ENCODE measurements at regions not wholly inside any gene's neighbourhood (a gene's known extent, or its start where the extent isn't known, plus 50 kb on each side); places are given as distances from the start of the nearest gene placed in this dataset.
A peak's percentile ranks its signal among the peaks of the same experiment; 100 is the strongest.

DNA sequence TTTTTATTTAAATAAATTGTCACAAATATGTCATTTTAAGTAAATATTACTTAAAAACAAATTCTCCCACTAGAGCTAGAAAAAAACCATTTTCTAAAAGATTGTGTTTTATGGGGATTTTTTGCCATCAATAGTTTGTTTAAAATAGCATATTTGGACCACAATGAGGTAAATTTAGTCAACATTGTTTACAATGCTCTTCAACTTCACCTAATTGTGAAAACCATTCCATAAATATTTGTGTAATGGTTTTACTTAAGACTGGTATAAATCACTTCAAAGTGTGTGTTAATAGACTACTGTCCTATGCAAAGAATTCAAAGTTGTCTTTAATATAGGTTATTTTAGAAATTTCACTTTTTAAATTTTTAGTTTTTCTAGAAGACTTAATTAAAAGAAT lies 1004.2 kb downstream of the PCDH18 start:
- no peak for DNase-seq (ENCODE audit: low spot score)

- DNase-seq (ENCODE audit: low spot score): peak; percentile 38
These were observed 1005.8 kb downstream of the PCDH18 start for GRCh38 chr4:136526517-136526916.

DNA sequence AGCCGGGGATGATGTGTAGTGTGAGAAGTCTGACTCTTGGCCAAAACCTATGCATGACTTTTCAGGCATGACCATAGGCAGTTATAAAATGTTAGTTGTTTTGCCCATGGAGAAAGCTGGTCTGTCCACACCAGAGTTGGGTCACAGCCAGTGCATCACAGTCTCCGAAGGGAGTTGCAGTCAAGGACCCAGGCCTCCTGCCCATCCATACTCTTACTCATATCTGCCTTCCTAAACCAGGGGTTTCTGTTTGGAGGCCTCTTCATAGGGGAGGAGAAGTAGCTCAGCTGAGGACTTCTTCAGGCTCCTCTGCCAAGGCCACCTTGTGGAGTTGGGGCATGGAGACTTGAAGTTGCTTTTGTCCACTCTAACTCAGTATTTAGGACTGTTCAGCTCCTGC lies 1008.3 kb downstream of the PCDH18 start:
- DNase-seq (ENCODE audit: low spot score): no peak

GRCh38 chr4:136516371-136516770 lies 1015.9 kb downstream of the PCDH18 start:
- DNase-seq (ENCODE audit: low spot score): no peak

GRCh38 chr4:136505020-136505419 lies 1027.3 kb downstream of the PCDH18 start:
- peak; percentile 61 for DNase-seq (ENCODE audit: low spot score)

GRCh38 chr4:136495851-136496250 lies 1036.4 kb downstream of the PCDH18 start:
- DNase-seq (ENCODE audit: low spot score): no peak

DNA sequence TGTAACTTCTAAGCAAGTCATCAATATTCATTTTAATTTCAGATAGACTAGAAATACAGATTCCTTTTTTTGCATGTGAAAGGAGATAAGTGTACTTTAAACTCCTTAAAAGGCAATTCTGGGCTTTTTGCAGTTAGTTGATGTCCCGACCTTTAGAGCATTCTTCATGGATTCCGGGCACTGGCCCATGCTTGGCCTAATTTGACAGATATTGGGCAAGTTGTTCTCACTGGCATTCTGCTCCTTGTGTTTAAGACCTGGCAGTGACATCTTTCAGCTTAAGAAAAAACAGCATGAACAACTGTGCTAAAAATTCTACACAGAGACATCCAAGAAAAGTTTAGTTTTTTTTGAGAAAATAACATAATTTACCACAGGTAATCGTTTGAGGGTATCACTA lies 1037.2 kb downstream of the PCDH18 start:
- DNase-seq (ENCODE audit: low spot score): no peak

- DNase-seq (ENCODE audit: low spot score): no peak
These were observed 1043.2 kb downstream of the PCDH18 start for GRCh38 chr4:136489101-136489500.

DNA sequence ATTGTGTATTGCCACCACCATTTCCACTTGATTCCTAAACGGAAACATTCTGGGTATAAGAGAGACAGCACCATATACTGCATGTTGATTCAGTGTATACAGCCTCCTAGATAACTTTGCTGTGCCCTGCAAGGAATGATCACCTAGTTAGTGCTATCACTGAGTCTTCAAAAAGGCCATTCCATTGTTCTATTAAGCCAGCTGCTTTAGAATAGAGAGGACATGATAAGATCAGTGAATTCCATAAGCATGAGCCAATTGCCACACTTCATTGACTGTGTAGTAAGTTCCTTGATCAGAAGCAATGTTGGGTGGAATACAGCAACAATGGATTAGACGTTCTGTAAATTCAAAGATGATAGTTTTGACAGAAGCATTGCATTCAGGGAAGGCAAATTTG lies 1047.3 kb downstream of the PCDH18 start:
- peak; percentile 70 for DNase-seq (ENCODE audit: low spot score)

DNA sequence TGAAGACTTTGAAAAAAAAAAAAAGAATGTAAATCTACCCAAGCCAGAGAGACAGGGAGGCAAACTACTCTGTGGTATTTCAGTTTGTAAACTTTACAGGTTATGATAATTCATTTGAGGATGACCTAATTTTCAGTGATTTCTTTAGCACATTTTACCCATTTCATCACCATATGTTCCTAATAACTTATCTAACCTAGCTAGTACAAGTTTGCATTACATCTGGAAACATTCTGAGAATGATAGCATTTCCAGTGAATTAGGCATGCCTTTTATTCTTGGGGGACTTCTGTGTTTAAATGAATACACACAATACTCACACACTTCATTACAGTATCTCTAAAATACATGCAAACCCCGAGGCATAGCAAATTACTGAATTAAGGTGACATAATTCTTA lies 1055.5 kb downstream of the PCDH18 start:
- no peak for DNase-seq (ENCODE audit: low spot score)

GRCh38 chr4:136471051-136471450 lies 1061.2 kb downstream of the PCDH18 start:
- no peak for DNase-seq (ENCODE audit: low spot score)

DNA sequence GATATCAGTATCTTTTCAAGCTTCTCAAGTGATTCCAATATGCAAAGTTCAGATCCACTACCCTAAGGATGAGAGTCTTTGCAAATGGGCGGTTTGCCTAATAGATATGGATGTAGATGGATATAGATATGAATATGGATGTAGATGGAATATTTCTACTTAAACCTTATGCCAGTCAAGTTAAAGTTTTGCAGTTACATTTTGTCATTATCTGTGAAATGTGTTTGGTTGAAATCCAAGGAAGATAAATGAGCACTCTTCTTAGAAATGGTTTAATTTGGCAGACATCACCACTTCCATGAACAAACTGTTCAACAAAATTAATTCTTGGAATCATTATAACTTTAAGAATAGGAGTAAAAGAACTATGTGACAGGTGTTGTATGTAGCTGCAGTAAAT lies 1066.6 kb downstream of the PCDH18 start:
- DNase-seq (ENCODE audit: low spot score): no peak

DNA sequence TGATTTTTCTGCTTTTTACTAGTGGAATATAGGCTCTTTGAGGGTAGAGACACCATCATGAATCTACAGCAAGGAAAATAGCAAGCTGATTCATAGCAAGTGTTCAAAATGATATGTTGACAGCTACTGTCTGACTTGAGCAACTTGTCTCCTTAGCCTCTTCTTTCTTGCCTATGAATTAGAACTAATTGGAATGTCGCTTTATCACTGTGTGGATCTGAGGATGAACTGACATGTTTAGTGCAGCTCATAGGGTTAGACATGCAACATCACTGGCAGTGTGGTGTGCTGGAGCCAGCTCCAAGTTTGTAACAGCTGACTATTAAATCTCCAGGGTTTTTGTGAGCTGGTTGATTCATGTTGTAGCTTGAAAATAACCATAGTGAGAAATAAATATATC lies 1068.4 kb downstream of the PCDH18 start:
- no peak for DNase-seq (ENCODE audit: low spot score)

- DNase-seq (ENCODE audit: low spot score): no peak
These were observed 1070.8 kb downstream of the PCDH18 start for GRCh38 chr4:136461533-136461932.

DNA sequence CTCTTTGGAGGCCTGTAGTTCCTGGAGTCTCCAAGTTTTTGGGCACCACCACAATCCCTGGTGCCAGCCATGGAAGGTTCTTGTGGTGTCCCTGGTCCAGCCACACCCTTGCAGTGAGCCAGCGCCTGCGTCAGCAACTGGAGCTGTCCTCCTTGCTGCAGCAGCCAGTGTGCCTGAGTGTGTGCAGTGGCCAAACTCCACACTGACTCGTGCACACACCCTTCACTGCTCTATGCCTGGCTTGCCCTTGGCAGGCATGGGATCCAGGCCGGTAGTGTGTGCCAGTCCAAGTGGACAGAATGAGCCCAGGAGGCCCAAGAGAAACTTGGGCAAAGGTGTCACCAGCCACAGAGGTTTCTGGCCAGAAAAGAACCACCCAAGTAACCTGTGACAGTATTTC lies 1074.0 kb downstream of the PCDH18 start:
- DNase-seq (ENCODE audit: low spot score): no peak

GRCh38 chr4:136457577-136457976 lies 1074.7 kb downstream of the PCDH18 start:
- no peak for DNase-seq (ENCODE audit: low spot score)

DNA sequence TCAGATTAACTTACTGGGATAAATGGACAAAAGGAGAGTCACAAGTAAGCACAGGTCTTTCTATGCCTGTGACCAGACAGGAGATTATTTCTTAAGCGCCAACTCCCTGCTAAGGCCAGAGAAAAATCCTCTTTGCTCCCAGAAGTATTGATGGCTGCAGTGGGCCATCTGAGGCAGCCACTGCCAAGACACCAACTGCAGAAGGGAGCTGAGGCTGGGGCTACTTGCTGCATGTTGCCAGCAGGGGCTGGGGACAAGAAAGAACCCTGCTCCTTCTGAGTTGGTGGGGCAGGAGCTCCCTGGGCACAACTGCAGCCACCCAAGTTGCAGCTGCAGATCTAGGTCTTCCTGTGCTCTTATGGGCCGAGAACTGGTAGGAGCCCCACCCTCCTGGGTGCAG lies 1075.3 kb downstream of the PCDH18 start:
- DNase-seq (ENCODE audit: low spot score): no peak

DNA sequence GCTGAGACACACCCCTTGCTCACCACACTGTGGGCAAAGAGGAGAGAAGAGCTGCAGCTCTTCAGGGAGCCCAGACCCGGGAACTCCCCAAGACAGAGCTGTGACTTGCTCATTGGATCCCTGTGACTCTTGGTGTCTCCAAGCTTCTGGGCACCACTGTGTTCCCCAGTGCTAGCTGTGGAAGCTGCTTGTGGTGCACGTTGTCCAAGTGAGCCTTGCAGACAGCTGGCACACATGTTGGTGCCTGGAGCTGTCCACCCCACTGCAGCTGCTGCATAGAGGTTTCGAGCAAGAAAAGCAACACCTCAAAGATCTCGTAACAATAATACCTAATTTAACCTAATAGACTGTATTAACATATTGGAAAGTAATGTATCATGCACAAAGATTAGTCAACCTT lies 1089.3 kb downstream of the PCDH18 start:
- no peak for DNase-seq (ENCODE audit: low spot score)

- no peak for DNase-seq (ENCODE audit: low spot score)
These were observed 1089.8 kb downstream of the PCDH18 start for GRCh38 chr4:136442447-136442846.

DNA sequence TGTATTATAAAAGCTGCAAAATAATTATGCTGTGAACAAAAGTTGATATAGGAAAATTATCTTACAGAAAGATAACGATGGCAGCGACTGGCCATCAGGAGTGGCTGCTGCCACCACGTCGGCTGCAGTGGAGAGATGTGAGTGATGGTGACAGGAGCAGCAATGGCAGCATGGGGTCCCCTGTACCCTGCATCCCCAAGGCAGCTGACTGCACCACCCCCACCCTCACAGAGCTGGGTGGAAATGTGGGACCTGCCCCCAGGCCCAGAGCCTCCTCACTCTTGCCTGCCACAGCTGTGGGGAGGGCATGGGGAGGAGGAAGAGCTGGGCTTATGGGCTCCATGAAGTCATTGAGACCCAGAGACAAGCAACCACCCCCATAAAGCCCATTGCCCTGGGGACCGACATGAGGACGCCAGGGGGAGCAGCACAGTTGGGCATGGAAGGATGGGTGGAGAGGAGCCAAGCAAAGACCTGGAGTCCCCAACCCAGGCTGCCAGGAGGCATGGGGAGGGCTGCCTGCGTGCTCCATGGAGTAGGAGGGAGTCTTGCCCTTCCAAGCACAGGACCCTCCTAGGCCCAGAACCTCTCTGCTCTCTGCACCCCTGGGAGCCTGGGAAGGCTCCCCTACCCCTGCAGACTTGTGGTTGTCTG lies 1090.5 kb downstream of the PCDH18 start:
- DNase-seq (ENCODE audit: low spot score): no peak

GRCh38 chr4:136438645-136439044 lies 1093.6 kb downstream of the PCDH18 start:
- DNase-seq (ENCODE audit: low spot score): no peak

DNA sequence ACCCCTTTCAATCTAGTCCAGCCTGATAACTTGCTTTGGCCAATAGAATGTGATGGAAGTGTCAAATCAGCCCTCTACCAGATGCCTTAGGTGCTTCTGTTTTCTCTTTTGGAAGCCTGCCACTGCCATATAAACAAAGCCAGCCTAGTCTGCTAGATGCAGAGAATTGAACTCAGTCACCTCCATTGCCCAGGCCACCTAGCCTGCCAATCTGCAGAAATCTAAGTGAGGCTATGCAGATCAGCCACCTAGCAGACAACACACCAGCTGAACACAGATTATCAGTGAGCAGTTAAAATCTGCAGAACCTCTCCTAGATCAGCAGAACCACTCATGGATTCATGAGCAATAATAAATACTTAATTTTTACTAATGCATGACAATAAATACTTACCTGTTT lies 1108.2 kb downstream of the PCDH18 start:
- no peak for DNase-seq (ENCODE audit: low spot score)

GRCh38 chr4:136414981-136415380 lies 1117.3 kb downstream of the PCDH18 start:
- no peak for DNase-seq (ENCODE audit: low spot score)

DNA sequence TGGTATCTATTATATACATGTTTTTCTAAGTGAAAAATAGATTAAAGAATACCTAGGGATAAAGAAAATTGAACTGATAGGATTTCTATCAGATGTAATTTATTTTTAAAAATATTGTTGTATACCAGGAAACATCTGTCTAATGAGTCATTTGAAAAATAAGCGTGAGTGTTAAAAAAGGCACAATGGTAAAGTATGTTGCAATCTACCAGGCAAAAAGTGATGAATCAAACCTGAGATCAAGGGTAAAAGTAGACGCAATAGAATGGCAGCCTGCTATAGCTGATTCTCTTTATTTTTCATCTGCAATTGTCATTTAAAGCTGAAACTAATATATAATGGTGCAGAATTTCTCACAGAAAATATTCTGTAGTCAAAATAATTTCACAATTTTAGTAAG lies 1119.6 kb downstream of the PCDH18 start:
- peak; percentile 6 for DNase-seq (ENCODE audit: low spot score)

DNA sequence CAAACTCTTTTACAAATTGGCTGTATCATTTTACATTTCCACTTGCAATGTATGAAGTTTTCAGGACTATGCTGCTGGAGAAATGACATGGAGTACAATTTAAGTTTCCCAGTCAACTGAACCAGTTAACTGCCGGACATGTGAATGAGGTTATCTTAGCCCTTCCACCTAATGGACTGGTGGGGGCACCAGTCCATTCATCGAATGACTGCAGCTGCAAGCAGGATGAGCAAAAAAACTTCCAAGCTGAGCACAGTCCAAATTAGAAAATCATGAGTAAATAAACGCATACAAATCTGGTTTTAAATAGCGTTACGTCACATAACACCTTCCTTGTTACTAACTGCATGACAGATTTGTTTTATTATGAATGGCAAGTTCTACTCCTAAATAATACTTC lies 1131.5 kb downstream of the PCDH18 start:
- no peak for DNase-seq (ENCODE audit: low spot score)
